ENCODE measurements at regions not wholly inside any gene's neighbourhood (a gene's known extent, or its start where the extent isn't known, plus 50 kb on each side); places are given as distances from the start of the nearest gene placed in this dataset.
"Not testable (repeated sequence)": the region's sequence is repeated elsewhere in the genome, so short reads cannot be mapped to it uniquely, and the experiment has no call there.

- TF ChIP-seq SUZ12 (IDR thresholded peaks at IDR 0.05) (no peak), L3MBTL2 (conservative IDR thresholded peaks at IDR 0.05) (no peak), ARNT (IDR thresholded peaks at IDR 0.05) (no peak), NFRKB (IDR thresholded peaks at IDR 0.05) (no peak), TARDBP (IDR thresholded peaks at IDR 0.05) (no peak), LEF1 (IDR thresholded peaks at IDR 0.05; ENCODE audit: borderline replicate concordance) (no peak), FOXA1 (IDR thresholded peaks at IDR 0.05) (no peak), ELF4 (IDR thresholded peaks at IDR 0.05) (no peak), SP1 (IDR thresholded peaks at IDR 0.05) (no peak), ZNF384 (IDR thresholded peaks at IDR 0.05) (no peak), HDGF (IDR thresholded peaks at IDR 0.05; ENCODE audit: borderline replicate concordance) (no peak), BHLHE40 (IDR thresholded peaks at IDR 0.05; ENCODE audit: borderline replicate concordance) (no peak), PKNOX1 (IDR thresholded peaks at IDR 0.05) (no peak), FOXM1 (IDR thresholded peaks at IDR 0.05; ENCODE audit: borderline replicate concordance) (no peak), CTBP1 (IDR thresholded peaks at IDR 0.05; ENCODE audit: borderline replicate concordance) (no peak), FOXK2 (IDR thresholded peaks at IDR 0.05) (no peak)
- no peak for DNase-seq (ENCODE audit: extremely low spot score)
- POLR2A ChIA-PET, result no interaction called here
- CTCF ChIA-PET, result no interaction called here
Measured at GRCh38 chr10:125591886-125592285, 91.1 kb downstream of the TEX36 start.

- POLR2A ChIA-PET; DNase-seq (ENCODE audit: extremely low spot score); CTCF ChIA-PET: not testable (repeated sequence)
Measured at GRCh38 chr10:125588738-125589137, 94.2 kb downstream of the TEX36 start.

- ChIA-PET POLR2A (no interaction called here), CTCF (no interaction called here)
- DNase-seq (ENCODE audit: extremely low spot score), result no peak
- no peak for TF ChIP-seq SP1 (IDR thresholded peaks at IDR 0.05)
- no peak for TF ChIP-seq HDGF (IDR thresholded peaks at IDR 0.05; ENCODE audit: borderline replicate concordance)
- TF ChIP-seq FOXA1 (IDR thresholded peaks at IDR 0.05), result no peak
- no peak for TF ChIP-seq ELF4 (IDR thresholded peaks at IDR 0.05)
- no peak for TF ChIP-seq FOXK2 (IDR thresholded peaks at IDR 0.05)
- no peak for TF ChIP-seq L3MBTL2 (conservative IDR thresholded peaks at IDR 0.05)
- TF ChIP-seq ARNT (IDR thresholded peaks at IDR 0.05), result no peak
- no peak for TF ChIP-seq FOXM1 (IDR thresholded peaks at IDR 0.05; ENCODE audit: borderline replicate concordance)
- TF ChIP-seq ZNF384 (IDR thresholded peaks at IDR 0.05), result no peak
Measured at GRCh38 chr10:125584954-125585353, 98.0 kb downstream of the TEX36 start.

GRCh38 chr10:125578658-125579315, 104.2 kb downstream of the TEX36 start:
- TF ChIP-seq FOXK2 (IDR thresholded peaks at IDR 0.05), result no peak
- TF ChIP-seq CTBP1 (IDR thresholded peaks at IDR 0.05; ENCODE audit: borderline replicate concordance), result no peak
- TF ChIP-seq ARNT (IDR thresholded peaks at IDR 0.05), result no peak
- no peak for TF ChIP-seq NFRKB (IDR thresholded peaks at IDR 0.05)
- no peak for TF ChIP-seq SUZ12 (IDR thresholded peaks at IDR 0.05)
- no peak for DNase-seq (ENCODE audit: extremely low spot score)
- ChIA-PET POLR2A (no interaction called here), CTCF (no interaction called here)

- ChIA-PET CTCF (no interaction called here), POLR2A (no interaction called here)
- no peak for TF ChIP-seq LEF1 (IDR thresholded peaks at IDR 0.05; ENCODE audit: borderline replicate concordance)
- no peak for TF ChIP-seq SP1 (IDR thresholded peaks at IDR 0.05)
- TF ChIP-seq ZNF384 (IDR thresholded peaks at IDR 0.05), result no peak
- no peak for TF ChIP-seq SUZ12 (IDR thresholded peaks at IDR 0.05)
- no peak for TF ChIP-seq ELF4 (IDR thresholded peaks at IDR 0.05)
- no peak for TF ChIP-seq FOXA1 (IDR thresholded peaks at IDR 0.05)
- TF ChIP-seq L3MBTL2 (conservative IDR thresholded peaks at IDR 0.05), result no peak
- no peak for TF ChIP-seq CTBP1 (IDR thresholded peaks at IDR 0.05; ENCODE audit: borderline replicate concordance)
- TF ChIP-seq TARDBP (IDR thresholded peaks at IDR 0.05), result no peak
- TF ChIP-seq PKNOX1 (IDR thresholded peaks at IDR 0.05), result no peak
- no peak for TF ChIP-seq NFRKB (IDR thresholded peaks at IDR 0.05)
- no peak for TF ChIP-seq HDGF (IDR thresholded peaks at IDR 0.05; ENCODE audit: borderline replicate concordance)
- no peak for TF ChIP-seq FOXM1 (IDR thresholded peaks at IDR 0.05; ENCODE audit: borderline replicate concordance)
- no peak for DNase-seq (ENCODE audit: extremely low spot score)
Measured at GRCh38 chr10:125575843-125576242, 107.1 kb downstream of the TEX36 start.

GRCh38 chr10:125568156-125568555, 114.8 kb downstream of the TEX36 start:
- ChIA-PET CTCF (no interaction called here), POLR2A (no interaction called here)
- TF ChIP-seq CTBP1 (IDR thresholded peaks at IDR 0.05; ENCODE audit: borderline replicate concordance), result no peak
- TF ChIP-seq BHLHE40 (IDR thresholded peaks at IDR 0.05; ENCODE audit: borderline replicate concordance), result no peak
- TF ChIP-seq TARDBP (IDR thresholded peaks at IDR 0.05), result no peak
- TF ChIP-seq FOXK2 (IDR thresholded peaks at IDR 0.05), result no peak
- TF ChIP-seq ARNT (IDR thresholded peaks at IDR 0.05), result no peak
- no peak for TF ChIP-seq LEF1 (IDR thresholded peaks at IDR 0.05; ENCODE audit: borderline replicate concordance)
- TF ChIP-seq NFRKB (IDR thresholded peaks at IDR 0.05), result no peak
- TF ChIP-seq ZNF384 (IDR thresholded peaks at IDR 0.05), result no peak
- TF ChIP-seq FOXA1 (IDR thresholded peaks at IDR 0.05), result no peak
- no peak for TF ChIP-seq HDGF (IDR thresholded peaks at IDR 0.05; ENCODE audit: borderline replicate concordance)
- no peak for TF ChIP-seq SP1 (IDR thresholded peaks at IDR 0.05)
- no peak for TF ChIP-seq L3MBTL2 (conservative IDR thresholded peaks at IDR 0.05)
- no peak for TF ChIP-seq ELF4 (IDR thresholded peaks at IDR 0.05)
- no peak for TF ChIP-seq SUZ12 (IDR thresholded peaks at IDR 0.05)
- no peak for TF ChIP-seq PKNOX1 (IDR thresholded peaks at IDR 0.05)
- no peak for TF ChIP-seq FOXM1 (IDR thresholded peaks at IDR 0.05; ENCODE audit: borderline replicate concordance)
- DNase-seq (ENCODE audit: extremely low spot score), result no peak
